NCI-H446 treated with DMSO at 0.1 percent for 48 hours (cell line): ENCODE measurements at regions not wholly inside any gene's neighbourhood (a gene's known extent, or its start where the extent isn't known, plus 50 kb on each side); places are given as distances from the start of the nearest gene placed in this dataset.

Source experiments
- DNase-seq: peaks from one replicate; lab custom pipeline; 2025; lab: John Stamatoyannopoulos, UW

- DNase-seq, result no peak
Observed at GRCh38 chr3:109532257-109533216, 195.2 kb upstream of the DPPA4 start.

GRCh38 chr3:109545746-109546145, 208.4 kb upstream of the DPPA4 start:
- DNase-seq, result no peak

- DNase-seq, result no peak
Observed at GRCh38 chr3:109548192-109548938, 211.0 kb upstream of the DPPA4 start.

- DNase-seq, result no peak
Observed at GRCh38 chr3:109553591-109554371, 216.4 kb upstream of the DPPA4 start.

GRCh38 chr3:109559389-109559788, 222.0 kb upstream of the DPPA4 start:
- DNase-seq, result no peak

GRCh38 chr3:109563149-109563548, 225.8 kb upstream of the DPPA4 start:
- no peak for DNase-seq

GRCh38 chr3:109569135-109569846, 231.9 kb upstream of the DPPA4 start:
- no peak for DNase-seq

GRCh38 chr3:109570408-109570807, 233.1 kb upstream of the DPPA4 start:
- no peak for DNase-seq

GRCh38 chr3:109572301-109572700, 235.0 kb upstream of the DPPA4 start:
- no peak for DNase-seq

GRCh38 chr3:109596991-109597390, 259.6 kb upstream of the DPPA4 start:
- DNase-seq, result no peak

GRCh38 chr3:109597444-109597843, 260.1 kb upstream of the DPPA4 start:
- DNase-seq, result no peak

GRCh38 chr3:109607897-109608296, 270.6 kb upstream of the DPPA4 start:
- DNase-seq, result no peak

GRCh38 chr3:109608574-109608973, 271.2 kb upstream of the DPPA4 start:
- DNase-seq, result no peak

- DNase-seq, result no peak
Observed at GRCh38 chr3:109618766-109619378, 281.5 kb upstream of the DPPA4 start.

- DNase-seq, result no peak
Observed at GRCh38 chr3:109631897-109632296, 294.6 kb upstream of the DPPA4 start.

- no peak for DNase-seq
Observed at GRCh38 chr3:109640146-109640652, 302.9 kb upstream of the DPPA4 start.

- no peak for DNase-seq
Observed at GRCh38 chr3:109642025-109642424, 304.7 kb upstream of the DPPA4 start.

GRCh38 chr3:109643590-109643989, 306.2 kb upstream of the DPPA4 start:
- DNase-seq, result no peak

GRCh38 chr3:109644332-109644731, 307.0 kb upstream of the DPPA4 start:
- no peak for DNase-seq

GRCh38 chr3:109644746-109645145, 307.4 kb upstream of the DPPA4 start:
- DNase-seq, result no peak

- DNase-seq, result no peak
Observed at GRCh38 chr3:109648027-109648426, 310.7 kb upstream of the DPPA4 start.
